NCI-H1930 (cell line): ENCODE measurements at regions not wholly inside any gene's neighbourhood (a gene's known extent, or its start where the extent isn't known, plus 50 kb on each side); places are given as distances from the start of the nearest gene placed in this dataset.
"Not testable (repeated sequence)": the region's sequence is repeated elsewhere in the genome, so short reads cannot be mapped to it uniquely, and the experiment has no call there.

Source experiments
- DNase-seq, 2 experiments: peaks; one replicate each; lab custom pipeline; 2025; lab: John Stamatoyannopoulos, UW

DNA sequence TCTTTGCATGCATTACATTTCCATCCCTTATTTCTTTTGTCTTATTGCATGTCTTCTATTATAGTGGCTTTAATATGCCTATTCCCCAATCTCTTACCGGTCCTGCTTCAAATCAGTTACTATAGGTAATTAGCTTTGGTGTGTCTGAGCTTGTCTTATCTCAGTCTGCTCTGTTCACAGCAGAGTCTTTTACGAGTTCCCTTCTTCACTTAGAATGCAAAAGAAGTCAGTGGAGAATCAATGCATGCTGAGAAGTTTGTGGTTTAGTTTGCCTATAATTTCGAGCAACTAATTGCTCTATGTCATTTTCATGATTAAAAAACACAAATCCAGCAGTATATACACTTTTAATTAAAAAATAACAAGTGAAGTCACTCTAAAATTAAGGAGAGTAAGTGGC lies 545.0 kb downstream of the SLCO4C1 start:
- no peak for DNase-seq

GRCh38 chr5:101743000-101743399 lies 553.1 kb downstream of the SLCO4C1 start:
- not testable (repeated sequence) for DNase-seq

DNA sequence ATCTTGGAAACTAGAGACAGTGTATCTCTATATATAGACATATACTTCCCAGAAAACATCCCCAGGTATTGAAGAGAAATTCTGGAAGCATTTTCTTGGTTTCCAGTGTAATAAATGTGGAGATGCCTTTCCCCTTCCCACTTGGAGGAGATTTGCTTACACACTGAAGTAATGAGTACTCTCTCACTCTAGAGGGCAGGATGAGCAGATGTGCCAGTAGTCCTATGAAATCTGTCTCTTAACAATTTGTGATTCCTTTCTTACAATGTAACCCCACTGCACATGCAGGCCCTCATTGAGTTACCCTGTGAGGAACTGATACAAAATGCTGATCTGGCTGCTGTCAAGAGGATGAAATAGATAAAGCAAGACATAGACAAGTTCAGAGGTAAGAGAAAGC lies 567.2 kb downstream of the SLCO4C1 start:
- no peak for DNase-seq

GRCh38 chr5:101721543-101721942 lies 574.5 kb downstream of the SLCO4C1 start:
- no peak for DNase-seq

- DNase-seq, result no peak
Measured at GRCh38 chr5:101720033-101720432, 576.1 kb downstream of the SLCO4C1 start.

DNA sequence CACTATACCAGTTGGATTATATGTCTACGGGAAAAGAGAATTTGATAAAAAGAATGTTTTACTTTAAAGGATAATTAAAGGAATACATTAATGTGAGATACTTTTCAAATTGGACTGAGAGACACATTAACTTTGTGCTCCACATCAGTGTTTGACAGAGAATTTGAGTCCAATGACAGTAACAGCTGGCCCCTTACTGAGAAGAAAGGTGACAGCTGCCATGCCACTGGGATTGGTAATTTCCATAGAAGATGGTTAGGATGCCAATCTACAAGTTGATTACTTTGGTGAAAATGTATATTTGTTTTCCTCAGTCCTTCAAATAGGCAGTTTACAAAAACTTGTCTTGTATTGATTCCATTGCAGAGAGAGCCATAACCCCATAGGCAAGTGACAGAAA lies 578.4 kb downstream of the SLCO4C1 start:
- no peak for DNase-seq

- DNase-seq, result no peak
Measured at GRCh38 chr5:101716941-101717340, 579.1 kb downstream of the SLCO4C1 start.

DNA sequence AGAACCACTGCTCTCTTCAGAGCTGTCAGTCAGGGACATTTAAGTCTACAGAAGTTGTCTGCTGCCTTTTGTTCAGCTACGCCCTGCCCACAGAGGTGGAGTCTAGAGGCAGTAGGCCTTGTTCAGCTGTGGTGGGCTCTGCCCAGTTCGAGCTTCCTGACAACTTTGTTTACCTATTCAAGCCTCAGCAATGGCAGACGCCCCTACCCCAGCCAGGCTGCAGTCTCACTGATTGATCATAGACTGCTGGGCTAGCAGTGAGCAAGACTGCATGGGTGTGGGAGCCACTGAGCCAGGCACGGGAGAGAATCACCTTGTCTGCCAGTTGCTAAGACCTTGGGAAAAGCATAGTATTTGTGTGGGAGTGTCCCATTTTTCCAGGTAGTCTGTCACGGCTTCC lies 580.3 kb downstream of the SLCO4C1 start:
- DNase-seq, result not testable (repeated sequence)

GRCh38 chr5:101689306-101689705 lies 606.8 kb downstream of the SLCO4C1 start:
- DNase-seq, result no peak

DNA sequence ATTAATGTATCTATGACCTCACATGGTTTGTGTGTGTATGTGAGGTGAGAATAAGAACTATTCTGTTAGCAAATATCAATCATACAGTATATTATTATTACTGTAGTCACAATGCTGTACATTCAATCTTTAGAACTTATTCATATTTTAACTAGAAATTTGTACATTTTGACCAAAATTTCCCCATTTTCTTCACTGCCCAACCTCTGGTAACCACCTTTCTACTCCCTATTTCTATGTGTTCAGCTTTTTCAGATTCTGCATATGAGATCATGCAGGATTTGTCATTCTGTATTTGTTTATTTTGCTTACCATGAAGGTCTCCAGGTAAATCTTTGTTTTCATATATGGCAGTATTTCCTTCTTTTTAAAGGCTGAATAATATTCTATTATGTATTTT lies 607.9 kb downstream of the SLCO4C1 start:
- no peak for DNase-seq

- DNase-seq, result no peak
Measured at GRCh38 chr5:101687349-101687985, 608.6 kb downstream of the SLCO4C1 start.

GRCh38 chr5:101686536-101687157 lies 609.4 kb downstream of the SLCO4C1 start:
- no peak for DNase-seq

- DNase-seq, result no peak
Measured at GRCh38 chr5:101679816-101680215, 616.3 kb downstream of the SLCO4C1 start.

DNA sequence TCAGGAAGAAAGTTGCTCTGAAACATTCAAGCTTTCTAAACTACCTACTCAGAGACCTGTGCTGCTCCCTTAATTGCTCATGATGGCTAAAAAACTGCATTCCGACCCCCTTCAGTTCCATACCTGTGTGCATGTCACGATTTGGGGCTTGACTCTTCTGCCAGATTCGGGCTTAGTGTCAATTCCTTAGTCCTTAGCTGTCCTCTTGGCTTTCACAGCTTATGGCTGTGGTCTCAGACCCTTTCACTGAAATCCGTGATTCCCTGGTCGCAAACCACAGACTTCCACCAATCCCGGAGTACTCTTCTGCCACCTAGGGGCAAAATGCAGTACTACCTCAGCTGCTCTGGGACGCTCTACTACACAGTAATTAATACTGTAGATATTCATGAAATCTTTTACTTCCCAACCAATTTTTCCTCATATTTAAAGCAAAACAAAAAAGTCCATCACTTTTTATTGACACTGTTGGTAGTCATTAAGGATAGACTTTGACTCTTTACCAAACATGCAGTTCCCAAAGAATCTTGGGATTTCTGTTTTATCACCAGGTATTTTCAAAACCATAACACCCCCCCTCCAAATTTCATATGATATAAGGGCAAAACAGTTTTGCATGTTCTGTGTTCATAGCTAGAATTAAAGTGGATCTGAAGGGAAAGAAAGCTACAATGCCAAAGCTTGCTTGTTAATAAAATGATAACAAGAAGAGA lies 617.4 kb downstream of the SLCO4C1 start:
- DNase-seq, result no peak

DNA sequence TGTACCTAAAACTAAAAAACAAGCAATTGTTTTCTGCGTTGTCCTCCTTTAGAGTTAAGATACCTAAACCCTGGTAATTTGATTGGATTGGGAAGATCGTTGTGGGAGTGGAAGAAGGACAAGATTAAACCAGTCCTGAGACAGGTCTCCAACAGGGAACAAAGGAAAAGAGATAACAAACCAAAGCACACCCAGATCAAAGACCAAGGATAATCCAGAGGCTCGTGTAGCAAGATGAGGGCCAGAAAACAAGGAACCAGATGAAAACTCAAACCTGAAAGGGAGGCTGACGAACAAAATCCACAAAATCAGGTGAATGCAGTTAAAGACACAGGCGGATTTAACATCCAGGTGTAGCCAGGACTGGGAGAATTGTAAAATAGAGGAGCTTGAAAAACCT lies 618.1 kb downstream of the SLCO4C1 start:
- no peak for DNase-seq

- no peak for DNase-seq
Measured at GRCh38 chr5:101676646-101677045, 619.4 kb downstream of the SLCO4C1 start.

GRCh38 chr5:101675510-101676219 lies 620.4 kb downstream of the SLCO4C1 start:
- no peak for DNase-seq

DNA sequence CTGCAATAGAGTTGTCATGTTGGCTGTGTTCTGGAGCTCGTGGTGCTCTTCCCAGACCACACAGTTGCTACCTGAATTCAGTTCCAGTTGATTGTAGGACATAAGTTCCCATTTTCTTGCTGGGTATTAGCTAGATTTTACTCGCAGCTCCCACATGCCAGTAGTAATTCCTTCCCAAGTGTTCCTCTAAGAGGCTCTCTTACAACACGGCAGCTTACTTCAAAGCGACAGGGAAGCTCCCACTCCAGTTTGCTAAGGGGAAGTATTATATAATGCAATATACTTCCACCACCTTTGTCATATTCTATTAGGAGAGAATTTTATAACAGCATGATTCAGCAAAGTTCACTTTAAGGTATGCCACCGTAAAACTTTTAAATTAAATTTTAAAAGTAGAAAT lies 623.0 kb downstream of the SLCO4C1 start:
- DNase-seq, result no peak

DNA sequence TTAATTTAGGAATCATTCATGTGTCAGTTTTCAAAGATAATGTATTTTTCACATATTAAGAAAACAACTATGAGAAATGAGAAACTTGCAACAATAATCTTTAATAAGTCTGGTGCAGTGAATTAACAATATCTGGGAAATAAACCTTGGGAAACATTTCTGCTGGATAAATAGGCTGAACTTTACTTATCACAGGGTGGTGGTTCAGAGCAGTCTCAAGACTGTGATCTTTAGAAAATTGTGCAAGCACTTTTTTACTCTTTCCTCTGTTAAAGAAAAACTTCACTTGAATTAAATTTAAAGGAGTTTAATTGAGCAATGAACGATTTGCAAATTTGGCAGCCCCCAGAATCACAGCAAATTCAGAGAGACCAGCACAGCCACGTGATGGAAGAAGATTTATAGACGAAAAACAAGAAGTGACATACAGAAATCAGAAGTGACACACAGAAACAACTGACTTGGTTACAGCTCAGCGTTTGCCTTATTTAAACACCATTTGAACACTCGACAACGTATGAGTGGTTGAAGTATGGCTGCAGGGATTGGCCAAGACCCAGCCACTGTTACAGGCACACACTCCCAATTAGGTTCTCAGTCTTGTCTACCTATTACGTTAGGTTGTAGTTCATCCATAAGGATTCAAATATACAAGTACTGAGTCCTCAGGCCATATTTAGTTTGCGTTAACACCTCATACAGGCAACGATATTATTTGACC lies 631.9 kb downstream of the SLCO4C1 start:
- DNase-seq, result no peak

- no peak for DNase-seq
Measured at GRCh38 chr5:101663543-101663942, 632.5 kb downstream of the SLCO4C1 start.

DNA sequence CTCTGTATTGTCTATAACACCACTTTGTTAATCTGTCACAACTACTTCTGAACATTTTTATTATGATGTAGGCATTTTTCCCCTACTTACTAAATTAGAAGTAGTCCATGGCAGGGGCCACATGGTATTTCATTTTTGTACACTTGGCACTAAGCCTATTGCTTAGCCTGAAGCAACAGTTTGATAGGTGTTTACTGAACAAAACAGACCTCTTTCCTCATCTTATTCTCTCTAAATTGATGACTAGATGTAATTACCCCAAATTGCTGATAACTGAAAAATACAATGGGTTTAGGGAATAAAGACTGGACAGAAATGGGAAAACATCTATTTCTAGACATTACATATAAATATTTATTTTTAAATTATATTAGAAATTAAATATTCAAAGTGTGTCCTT lies 633.8 kb downstream of the SLCO4C1 start:
- no peak for DNase-seq

- no peak for DNase-seq
Measured at GRCh38 chr5:101658433-101658832, 637.7 kb downstream of the SLCO4C1 start.
